ENCODE measurements at regions not wholly inside any gene's neighbourhood (a gene's known extent, or its start where the extent isn't known, plus 50 kb on each side); places are given as distances from the start of the nearest gene placed in this dataset.

GRCh38 chr6:156282087-156282486, 495.1 kb upstream of the ARID1B start:
- TF ChIP-seq POLR2AphosphoS5 (IDR thresholded peaks at IDR 0.05) (no peak), POLR2A (IDR thresholded peaks at IDR 0.05) (no peak)
